ENCODE measurements at regions not wholly inside any gene's neighbourhood (a gene's known extent, or its start where the extent isn't known, plus 50 kb on each side); places are given as distances from the start of the nearest gene placed in this dataset.

DNA sequence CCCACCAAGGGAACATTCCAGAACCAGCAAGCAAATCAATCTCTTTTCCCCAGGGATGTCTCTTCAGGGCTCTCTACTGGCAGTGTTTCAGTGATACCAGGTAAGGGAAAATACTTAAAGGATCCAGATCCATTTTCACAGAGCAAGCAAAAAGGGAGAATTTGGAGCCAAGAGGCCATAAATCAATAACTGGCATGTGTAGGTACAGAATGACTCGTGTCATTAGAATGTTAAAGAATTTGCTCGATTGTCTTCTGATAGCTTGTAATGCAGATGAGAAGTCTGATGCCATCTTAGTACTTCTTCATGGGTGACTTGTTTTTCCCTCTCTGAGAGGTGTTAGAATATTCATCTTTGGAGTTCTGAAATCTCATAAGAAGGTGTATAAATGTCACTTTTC, 242.9 kb downstream of the KTN1 start:
- POLR2A ChIA-PET: no interaction called here
- intact Hi-C loops (cut with micrococcal nuclease): no loop called here
- Histone ChIP-seq H3K9ac (replicated peaks; ENCODE audit: extremely low read depth, insufficient read depth, low read length) (no peak overlapping the region), H2AFZ (ENCODE audit: low read depth, low read length) (no peak overlapping the region), H3K79me2 (ENCODE audit: control insufficient read depth, insufficient read depth, low read length) (no peaks in the 10 kb centered on the region), H4K20me1 (replicated peaks; ENCODE audit: control insufficient read depth, extremely low read depth, insufficient read depth, low read length) (no peaks in the 10 kb centered on the region), H3K9me3 (replicated peaks; ENCODE audit: control insufficient read depth, insufficient read depth, low read length) (no peaks in the 10 kb centered on the region), H3K27me3 (ENCODE audit: control insufficient read depth in 2 of 2, insufficient read depth in 2 of 2, low read length in 2 of 2) (peaks cover 0 to 3% of the 10 kb centered on the region in 2 experiments), H3K36me3 (ENCODE audit: control insufficient read depth in 2 of 2, extremely low read depth in 1 of 2, insufficient read depth in 2 of 2, low read length in 2 of 2) (no peaks in the 10 kb centered on the region), H3K4me2 (ENCODE audit: insufficient read depth, low read length) (no peak overlapping the region), H3K27ac (ENCODE audit: insufficient read depth, low read depth, low read length) (no peak overlapping the region), H3K4me3 (replicated peaks in 1 of 3; ENCODE audit: insufficient read depth in 1 of 3, low read depth in 1 of 3, low read length in 3 of 3) (no peak overlapping the region), H3K9me1 (replicated peaks; ENCODE audit: control insufficient read depth, extremely low read depth, insufficient read depth, low read length) (no peaks in the 10 kb centered on the region), H3K4me1 (ENCODE audit: control insufficient read depth, extremely low read depth, insufficient read depth, low read length) (no peaks in the 10 kb centered on the region)
- dilution Hi-C loops (cut with MboI; ENCODE audit: extremely low pct_ligation_motif_present, low sequenced_read_pairs): no loop called here
- DNase-seq (ENCODE audit: low read depth, low spot score): no peak
- no TSS peak for BruUV-seq (replicated peaks)
- no peak for TF ChIP-seq POLR2A (IDR thresholded peaks at IDR 0.05; ENCODE audit: low read depth, low read length)
- no peak for TF ChIP-seq MYC (IDR thresholded peaks at IDR 0.05; ENCODE audit: low read depth, low read length)
- TF ChIP-seq POLR2AphosphoS5 (IDR thresholded peaks at IDR 0.05; ENCODE audit: insufficient read depth, low read depth, low read length): no peak
- TF ChIP-seq, protein P1, sequence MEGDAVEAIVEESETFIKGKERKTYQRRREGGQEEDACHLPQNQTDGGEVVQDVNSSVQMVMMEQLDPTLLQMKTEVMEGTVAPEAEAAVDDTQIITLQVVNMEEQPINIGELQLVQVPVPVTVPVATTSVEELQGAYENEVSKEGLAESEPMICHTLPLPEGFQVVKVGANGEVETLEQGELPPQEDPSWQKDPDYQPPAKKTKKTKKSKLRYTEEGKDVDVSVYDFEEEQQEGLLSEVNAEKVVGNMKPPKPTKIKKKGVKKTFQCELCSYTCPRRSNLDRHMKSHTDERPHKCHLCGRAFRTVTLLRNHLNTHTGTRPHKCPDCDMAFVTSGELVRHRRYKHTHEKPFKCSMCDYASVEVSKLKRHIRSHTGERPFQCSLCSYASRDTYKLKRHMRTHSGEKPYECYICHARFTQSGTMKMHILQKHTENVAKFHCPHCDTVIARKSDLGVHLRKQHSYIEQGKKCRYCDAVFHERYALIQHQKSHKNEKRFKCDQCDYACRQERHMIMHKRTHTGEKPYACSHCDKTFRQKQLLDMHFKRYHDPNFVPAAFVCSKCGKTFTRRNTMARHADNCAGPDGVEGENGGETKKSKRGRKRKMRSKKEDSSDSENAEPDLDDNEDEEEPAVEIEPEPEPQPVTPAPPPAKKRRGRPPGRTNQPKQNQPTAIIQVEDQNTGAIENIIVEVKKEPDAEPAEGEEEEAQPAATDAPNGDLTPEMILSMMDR (IDR thresholded peaks at IDR 0.05; ENCODE audit: extremely low read depth in 1 of 2, insufficient read depth in 1 of 2, low read depth in 1 of 2, low read length in 2 of 2): no peak
- TF ChIP-seq GATA2 (IDR thresholded peaks at IDR 0.05; ENCODE audit: insufficient read depth, insufficient read length, low read depth, low read length): no peak
- no peak for TF ChIP-seq JUN (IDR thresholded peaks at IDR 0.05; ENCODE audit: borderline replicate concordance, insufficient read depth, insufficient read length, low read depth)
- TF ChIP-seq, protein P2, sequence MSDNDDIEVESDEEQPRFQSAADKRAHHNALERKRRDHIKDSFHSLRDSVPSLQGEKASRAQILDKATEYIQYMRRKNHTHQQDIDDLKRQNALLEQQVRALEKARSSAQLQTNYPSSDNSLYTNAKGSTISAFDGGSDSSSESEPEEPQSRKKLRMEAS (IDR thresholded peaks at IDR 0.05; ENCODE audit: insufficient read depth, insufficient read length): no peak
- no peak for TF ChIP-seq FOS (IDR thresholded peaks at IDR 0.05; ENCODE audit: borderline replicate concordance, insufficient read depth, low read length)
- no peak for TF ChIP-seq EZH2 (IDR thresholded peaks at IDR 0.05; ENCODE audit: borderline replicate concordance, low read depth, low read length, severe bottlenecking)
- CTCF ChIA-PET: no interaction called here
- no peak for FAIRE-seq
